ENCODE measurements at regions not wholly inside any gene's neighbourhood (a gene's known extent, or its start where the extent isn't known, plus 50 kb on each side); places are given as distances from the start of the nearest gene placed in this dataset.

DNA sequence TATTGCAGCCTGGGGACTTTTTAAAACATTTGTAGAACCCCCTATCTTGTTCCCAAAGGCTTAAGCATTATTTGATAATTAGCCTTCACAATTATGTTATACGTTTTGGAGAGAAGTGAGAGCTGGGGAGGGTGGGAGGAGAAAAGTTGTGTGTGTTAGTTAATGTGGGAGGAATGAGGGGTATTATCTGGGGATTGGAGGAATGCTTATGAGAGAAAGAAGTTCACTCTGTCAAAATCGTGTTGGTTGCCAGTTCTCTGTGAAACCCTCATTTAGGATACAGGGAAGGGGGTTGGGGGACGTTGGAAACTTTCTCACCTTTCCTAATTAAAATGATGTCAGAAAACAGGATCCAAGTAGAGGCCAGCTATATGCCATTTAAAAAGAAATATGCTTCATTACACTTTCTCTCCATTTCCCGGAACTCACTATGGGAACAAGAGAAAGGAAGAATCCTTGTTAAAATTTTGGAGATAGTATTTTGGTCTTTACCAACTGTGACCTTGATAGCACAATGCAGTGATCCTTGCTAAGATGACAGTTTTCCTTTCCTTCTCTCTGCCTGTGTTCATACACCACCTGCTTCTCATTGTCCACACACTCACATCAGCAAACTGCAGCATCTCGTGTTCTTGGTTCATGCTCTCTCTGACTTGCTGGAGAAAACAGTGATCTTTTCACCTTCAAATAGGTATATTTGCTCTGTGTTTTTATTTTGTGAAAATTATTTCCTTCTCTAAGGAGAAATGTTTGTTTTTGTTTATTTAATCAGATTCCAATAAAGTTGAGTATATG is 336.7 kb upstream of the CLINT1 start:
- TF ChIP-seq EZH2 (IDR thresholded peaks at IDR 0.05; ENCODE audit: low read length, unreplicated experiment): no peak
- TF ChIP-seq, protein P1, sequence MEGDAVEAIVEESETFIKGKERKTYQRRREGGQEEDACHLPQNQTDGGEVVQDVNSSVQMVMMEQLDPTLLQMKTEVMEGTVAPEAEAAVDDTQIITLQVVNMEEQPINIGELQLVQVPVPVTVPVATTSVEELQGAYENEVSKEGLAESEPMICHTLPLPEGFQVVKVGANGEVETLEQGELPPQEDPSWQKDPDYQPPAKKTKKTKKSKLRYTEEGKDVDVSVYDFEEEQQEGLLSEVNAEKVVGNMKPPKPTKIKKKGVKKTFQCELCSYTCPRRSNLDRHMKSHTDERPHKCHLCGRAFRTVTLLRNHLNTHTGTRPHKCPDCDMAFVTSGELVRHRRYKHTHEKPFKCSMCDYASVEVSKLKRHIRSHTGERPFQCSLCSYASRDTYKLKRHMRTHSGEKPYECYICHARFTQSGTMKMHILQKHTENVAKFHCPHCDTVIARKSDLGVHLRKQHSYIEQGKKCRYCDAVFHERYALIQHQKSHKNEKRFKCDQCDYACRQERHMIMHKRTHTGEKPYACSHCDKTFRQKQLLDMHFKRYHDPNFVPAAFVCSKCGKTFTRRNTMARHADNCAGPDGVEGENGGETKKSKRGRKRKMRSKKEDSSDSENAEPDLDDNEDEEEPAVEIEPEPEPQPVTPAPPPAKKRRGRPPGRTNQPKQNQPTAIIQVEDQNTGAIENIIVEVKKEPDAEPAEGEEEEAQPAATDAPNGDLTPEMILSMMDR (conservative IDR thresholded peaks at IDR 0.05; ENCODE audit: low read depth, low read length): no peak
- TF ChIP-seq EZH2phosphoT487 (IDR thresholded peaks at IDR 0.05; ENCODE audit: borderline replicate concordance, low read length): no peak

Data from PC-3 (cell line).